GM21576 (cell line): ENCODE measurements at regions not wholly inside any gene's neighbourhood (a gene's known extent, or its start where the extent isn't known, plus 50 kb on each side); places are given as distances from the start of the nearest gene placed in this dataset.
"Not testable (repeated sequence)": the region's sequence is repeated elsewhere in the genome, so short reads cannot be mapped to it uniquely, and the experiment has no call there.

Source experiments
- ATAC-seq: cut with Tn5 transposase; IDR thresholded peaks from one replicate; pipeline ENCODE4 v1.9.1; 2021; ENCODE audit warnings: mild to moderate bottlenecking, moderate library complexity; ENCODE audit not compliant: unreplicated experiment

DNA sequence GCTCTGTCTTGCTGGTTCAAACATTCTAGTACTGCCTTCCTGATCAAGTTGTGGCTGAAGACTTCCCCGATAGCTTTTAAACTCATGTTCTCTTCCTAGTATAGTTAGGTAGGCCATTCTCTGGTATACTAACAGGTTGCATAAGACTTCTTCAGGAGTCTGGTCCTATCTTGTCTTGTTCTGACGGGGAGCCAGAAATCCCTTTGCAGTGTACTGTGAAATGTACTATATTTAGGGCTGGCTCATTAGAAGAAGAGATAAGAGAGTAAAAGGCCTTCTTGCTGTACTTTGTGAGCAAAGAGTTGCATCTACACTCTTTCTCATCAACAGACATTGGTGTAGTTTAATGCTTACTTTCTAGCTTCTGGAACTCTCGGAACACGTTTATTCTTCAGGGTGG, 331.9 kb downstream of the NUP35 start:
- no peak for ATAC-seq

- no peak for ATAC-seq
These were observed 334.2 kb downstream of the NUP35 start for GRCh38 chr2:183458460-183458859.

DNA sequence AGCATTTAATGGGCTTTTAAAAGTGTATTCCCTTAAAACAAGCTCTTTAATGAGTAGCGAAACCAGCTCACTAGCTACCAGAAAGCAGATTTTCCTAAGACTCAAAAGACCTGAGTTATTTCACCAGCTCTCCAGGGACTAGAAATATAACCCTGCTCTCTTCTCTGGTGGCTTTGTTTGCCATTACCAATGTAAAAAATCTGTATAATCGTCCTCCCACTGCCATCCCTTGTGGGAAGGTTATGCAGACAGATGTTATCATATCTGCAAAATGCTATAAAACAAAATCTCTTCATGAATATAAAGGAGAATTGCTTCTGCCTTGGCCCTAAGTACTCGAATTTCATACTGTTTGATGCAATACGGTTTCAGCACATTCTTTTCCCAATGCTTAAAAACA, 335.2 kb downstream of the NUP35 start:
- no peak for ATAC-seq

- ATAC-seq = no peak
These were observed 339.6 kb downstream of the NUP35 start for GRCh38 chr2:183463821-183464220.

GRCh38 chr2:183465048-183465447, 340.8 kb downstream of the NUP35 start:
- ATAC-seq = no peak

GRCh38 chr2:183474912-183475695, 350.9 kb downstream of the NUP35 start:
- no peak for ATAC-seq

GRCh38 chr2:183476490-183476889, 352.2 kb downstream of the NUP35 start:
- ATAC-seq = no peak

DNA sequence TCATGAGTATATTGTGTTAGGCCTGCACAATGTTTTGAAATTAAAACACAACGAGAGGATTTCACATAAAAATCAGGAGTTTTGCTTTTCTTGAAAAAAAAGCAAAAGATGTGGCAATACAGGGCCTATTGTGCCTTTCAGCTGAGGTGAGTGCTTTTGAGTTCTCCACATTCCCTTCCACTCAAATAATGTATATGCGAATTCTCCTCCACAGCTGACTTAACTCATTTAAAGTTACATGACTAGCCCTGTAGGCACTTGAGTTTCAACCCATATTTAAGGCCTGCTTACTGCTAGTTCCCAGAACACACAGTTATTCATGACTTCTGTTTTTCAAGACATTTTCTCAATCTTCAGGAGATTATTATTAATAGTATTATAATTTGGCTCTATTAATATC, 353.1 kb downstream of the NUP35 start:
- no peak for ATAC-seq

DNA sequence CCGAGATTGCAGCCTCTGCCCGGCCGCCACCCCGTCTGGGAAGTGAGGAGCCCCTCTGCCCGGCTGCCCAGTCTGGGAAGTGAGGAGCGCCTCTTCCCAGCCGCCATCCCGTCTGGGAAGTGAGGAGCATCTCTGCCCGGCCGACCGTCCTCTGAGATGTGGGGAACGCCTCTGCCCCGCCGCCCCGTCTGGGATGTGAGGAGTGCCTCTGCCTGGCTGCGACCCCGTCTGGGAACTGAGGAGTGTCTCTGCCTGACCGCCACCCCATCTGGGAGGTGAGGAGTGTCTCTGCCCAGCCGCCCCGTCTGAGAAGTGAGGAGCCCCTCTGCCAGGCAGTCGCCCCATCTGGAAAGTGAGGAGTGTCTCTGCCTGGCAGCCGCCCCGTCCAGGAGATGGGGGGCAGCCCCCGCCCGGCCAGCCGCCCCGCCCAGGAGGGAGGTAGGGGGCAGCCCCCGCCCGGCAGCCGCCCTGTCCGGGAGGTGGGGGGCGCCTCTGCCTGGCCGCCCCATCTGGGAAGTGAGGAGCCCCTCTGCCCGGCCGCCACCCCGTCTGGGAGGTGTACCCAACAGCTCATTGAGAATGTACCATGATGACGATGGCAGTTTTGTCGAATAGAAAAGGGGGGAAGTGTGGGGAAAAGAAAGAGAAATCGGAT, 354.8 kb downstream of the NUP35 start:
- not testable (repeated sequence) for ATAC-seq

DNA sequence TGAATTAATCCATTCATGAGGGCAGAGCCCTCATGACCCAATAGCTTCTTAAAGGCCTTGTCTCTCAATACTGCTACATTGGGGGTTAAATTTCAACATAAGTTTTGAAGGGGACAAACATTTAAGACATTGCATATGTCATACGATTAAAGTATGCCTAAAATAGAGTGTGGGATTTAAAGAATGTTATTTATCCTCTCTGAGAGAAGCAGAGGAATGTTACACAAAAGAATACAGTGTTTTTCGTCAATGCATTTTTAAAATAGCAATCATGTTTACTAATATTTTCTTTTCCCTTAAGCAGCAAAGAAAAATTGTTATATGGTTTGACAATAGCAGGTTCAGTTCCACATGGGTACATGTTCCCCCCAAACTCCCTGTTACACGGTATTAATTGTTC, 363.1 kb downstream of the NUP35 start:
- ATAC-seq = no peak

DNA sequence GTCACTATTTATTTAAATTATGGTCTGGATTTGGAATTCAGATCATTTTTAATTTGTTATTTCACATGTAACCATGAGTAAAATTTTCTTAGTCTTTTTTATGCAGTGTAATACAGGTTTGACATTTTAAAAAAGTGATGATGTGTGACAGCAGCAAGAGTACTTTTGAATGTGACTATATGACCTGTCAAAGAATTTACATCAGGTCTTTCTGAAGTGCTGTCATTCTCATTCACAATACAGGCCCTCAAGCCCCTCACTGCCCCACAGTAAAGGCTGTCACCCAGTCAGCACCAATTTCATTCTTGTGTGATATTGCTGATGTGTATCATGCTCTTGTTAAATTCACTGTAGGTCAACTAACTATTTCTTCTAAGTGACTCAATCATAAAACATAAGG, 364.2 kb downstream of the NUP35 start:
- ATAC-seq = no peak

- no peak for ATAC-seq
These were observed 366.2 kb downstream of the NUP35 start for GRCh38 chr2:183490489-183490888.

DNA sequence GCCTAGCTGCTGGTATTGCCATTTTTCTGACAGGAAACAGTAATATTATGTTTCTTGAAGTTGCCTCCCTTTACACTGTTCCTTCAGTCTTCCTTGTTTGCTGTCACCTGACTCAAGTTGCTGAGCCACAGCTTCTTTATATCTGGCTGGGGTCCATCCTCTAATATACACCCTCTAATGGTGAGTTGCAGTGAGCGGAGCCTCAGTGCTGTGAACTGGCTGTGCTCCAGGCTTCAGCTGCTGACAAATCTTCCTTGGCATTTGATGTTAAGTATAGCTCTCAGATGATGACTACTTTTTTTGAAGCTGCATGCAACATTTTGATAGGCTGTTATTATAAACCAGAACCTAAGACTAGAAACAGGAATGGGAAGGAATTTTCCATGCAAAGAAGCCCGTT, 366.7 kb downstream of the NUP35 start:
- no peak for ATAC-seq

DNA sequence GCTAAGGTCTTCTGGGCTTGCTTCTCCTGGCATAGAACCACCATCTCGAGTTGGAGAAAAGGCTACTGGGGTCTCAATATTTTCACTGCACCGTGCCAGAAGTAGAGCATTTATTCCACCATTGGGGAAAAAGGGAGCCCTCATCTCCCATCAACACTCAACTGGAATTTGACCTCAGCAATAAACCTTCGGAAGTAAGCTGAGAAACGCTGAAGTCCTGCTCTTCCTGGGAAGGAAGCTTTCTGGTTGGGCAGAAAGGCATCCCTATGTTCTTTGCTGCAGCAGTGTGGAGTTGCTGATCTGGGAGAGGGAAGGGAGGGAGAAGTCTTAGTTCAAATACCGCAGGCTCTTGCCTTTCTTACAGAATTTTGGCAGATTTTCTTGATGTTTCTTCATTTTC, 368.8 kb downstream of the NUP35 start:
- no peak for ATAC-seq

GRCh38 chr2:183495079-183495478, 370.8 kb downstream of the NUP35 start:
- ATAC-seq = no peak

GRCh38 chr2:183495589-183496267, 371.5 kb downstream of the NUP35 start:
- peak; percentile 97 for ATAC-seq

DNA sequence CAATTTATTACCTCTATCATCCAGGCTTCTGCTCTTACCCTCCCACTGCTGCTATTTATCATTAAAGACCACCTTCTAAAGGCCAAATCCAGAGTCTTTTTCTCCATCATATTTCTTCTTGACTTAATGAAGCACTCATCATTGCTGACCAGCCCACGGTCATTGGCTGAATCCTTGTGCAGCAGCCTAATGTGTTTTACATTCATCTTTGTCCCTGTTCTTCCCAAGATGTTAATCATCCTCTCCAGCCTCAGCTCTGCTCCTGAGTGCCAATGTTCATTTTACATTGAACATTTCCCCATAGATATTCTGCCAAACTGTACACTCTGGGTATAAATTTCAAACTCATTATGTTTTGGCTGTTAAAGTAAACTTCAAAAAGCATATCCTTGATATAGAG, 373.6 kb downstream of the NUP35 start:
- no peak for ATAC-seq

DNA sequence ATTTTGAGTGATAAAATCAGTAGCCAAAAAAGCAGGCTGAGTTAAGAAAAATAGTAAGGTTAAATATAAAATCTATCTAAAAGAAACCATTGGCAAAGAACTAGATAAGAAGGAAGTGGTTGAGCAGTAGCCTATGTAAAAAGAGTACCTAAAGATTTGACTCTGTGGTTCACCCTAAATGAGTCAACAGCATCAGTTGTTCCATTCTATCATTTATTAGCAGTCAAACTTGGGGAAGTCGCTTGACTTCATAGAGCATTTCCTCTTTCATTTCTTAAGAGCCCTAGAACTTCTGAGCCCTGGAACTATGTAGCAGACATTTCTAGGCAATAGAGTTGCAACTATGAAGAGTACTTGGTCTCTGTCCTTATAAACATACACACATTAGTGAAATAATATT, 381.7 kb downstream of the NUP35 start:
- peak; percentile 82 for ATAC-seq

GRCh38 chr2:183511154-183511553, 386.9 kb downstream of the NUP35 start:
- no peak for ATAC-seq

GRCh38 chr2:183519371-183520056, 395.3 kb downstream of the NUP35 start:
- no peak for ATAC-seq

GRCh38 chr2:183521911-183522310, 397.7 kb downstream of the NUP35 start:
- no peak for ATAC-seq
